Spleen (tissue), 11 donors: ENCODE measurements at regions not wholly inside any gene's neighbourhood (a gene's known extent, or its start where the extent isn't known, plus 50 kb on each side); places are given as distances from the start of the nearest gene placed in this dataset.
A peak's percentile ranks its signal among the peaks of the same experiment; 100 is the strongest.

Source experiments
- DNase-seq: peaks from one replicate; pipeline ENCODE4 v3.0.0-alpha.2; 2020
- H3K27ac ChIP-seq, 8 donors: fragments of 200-600 bp; sonication (generic) in 7 of 8; 1 replicate in 4 of 8; 2 replicates in 4 of 8; pipeline versions ENCODE4 v1.5.0 to v1.8.0; 2016 to 2021; ENCODE audit warnings: inconsistent platforms in 4 of 8, mild to moderate bottlenecking in 4 of 8, moderate library complexity in 1 of 8
- H3K27me3 ChIP-seq, 7 donors: fragments of 200-600 bp; sonication (generic) in 6 of 7; replicated peaks in 1 of 7; 1 replicate in 4 of 7; 2 replicates in 3 of 7; pipeline versions ENCODE4 v1.5.0 to v1.8.0; 2016 to 2021; ENCODE audit warnings: inconsistent platforms in 3 of 7, mild to moderate bottlenecking in 1 of 7
- H3K36me3 ChIP-seq, 6 donors: fragments of 200-600 bp; sonication (generic) in 5 of 6; 1 replicate in 4 of 6; 2 replicates in 2 of 6; pipeline versions ENCODE4 v1.5.0 to v1.8.0; 2016 to 2021; ENCODE audit warnings: inconsistent platforms in 2 of 6
- H3K4me1 ChIP-seq, 6 donors: fragments of 200-600 bp; sonication (generic) in 5 of 6; 1 replicate in 3 of 6; 2 replicates in 3 of 6; pipeline versions ENCODE4 v1.5.0 to v1.8.0; 2016 to 2021; ENCODE audit warnings: inconsistent platforms in 3 of 6
- H3K4me3 ChIP-seq, 8 donors: fragments of 200-600 bp; sonication (generic) in 7 of 8; 1 replicate in 4 of 8; 2 replicates in 4 of 8; pipeline versions ENCODE4 v1.5.0 to v1.8.0; 2016 to 2021; ENCODE audit warnings: inconsistent platforms in 4 of 8, mild to moderate bottlenecking in 4 of 8, moderate library complexity in 2 of 8
- H3K9me3 ChIP-seq, 8 donors: fragments of 200-600 bp; sonication (generic) in 7 of 8; 1 replicate in 4 of 8; 2 replicates in 4 of 8; pipeline versions ENCODE4 v1.5.0 to v1.8.0; 2016 to 2021; ENCODE audit warnings: inconsistent platforms in 4 of 8
- POLR2A ChIP-seq, 3 donors: fragments of 450-650 bp; IDR thresholded peaks; one replicate each; pipeline ENCODE4 v1.5.1; 2017; ENCODE audit warnings: antibody characterized with exemption in 3 of 3, mild to moderate bottlenecking in 1 of 3
- POLR2AphosphoS5 ChIP-seq, 3 donors: sonication (generic); formaldehyde crosslinking; IDR thresholded peaks; one replicate each; pipeline ENCODE4 v1.5.1; 2017; ENCODE audit warnings: antibody characterized with exemption in 3 of 3
- WGBS, 5 donors: extraction: QIAGEN DNeasy Blood & Tissue Kit in 3 of 5; methylation state at CpG; one replicate each; pipeline versions ENCODE4 v1.1.5 to v1.1.7; 2013 to 2018; 5-methylcytosine and 5-hydroxymethylcytosine counted together
- intact Hi-C: fragments of 100-400 bp; cut with DNase I; formaldehyde crosslinking; loops from one replicate; pipeline ENCODE4 v1.15.0; 2023; ENCODE audit warnings: low total_unique reads
- TF ChIP-seq, protein P1 (sequence below), 11 experiments: fragments of 200-600 bp in 7 of 11; fragments of 450-650 bp in 4 of 11; sonication (generic) in 4 of 11; IDR thresholded peaks in 8 of 11; conservative IDR thresholded peaks in 3 of 11; 1 replicate in 7 of 11; 2 replicates in 4 of 11; pipeline versions ENCODE4 v1.4.0 to v1.8.0; 2016 to 2021; ENCODE audit warnings: antibody characterized with exemption in 11 of 11, inconsistent platforms in 4 of 11, mild to moderate bottlenecking in 1 of 11
- donor health status: healthy with polysubstance abuse.
- donor health status: DM: no; HTN: no; CAD: no; lungs with moderate emphysema.
- donor health status: DM: no; HTN: no; CAD: no.
- donor health status: Bipolar disorder and iron deficiency.
- donor health status: healthy.
- donor health status: DM: no; HTN: no; CAD: no.
- donor health status: DM: yes; HTN: yes; CAD: no.

DNA sequence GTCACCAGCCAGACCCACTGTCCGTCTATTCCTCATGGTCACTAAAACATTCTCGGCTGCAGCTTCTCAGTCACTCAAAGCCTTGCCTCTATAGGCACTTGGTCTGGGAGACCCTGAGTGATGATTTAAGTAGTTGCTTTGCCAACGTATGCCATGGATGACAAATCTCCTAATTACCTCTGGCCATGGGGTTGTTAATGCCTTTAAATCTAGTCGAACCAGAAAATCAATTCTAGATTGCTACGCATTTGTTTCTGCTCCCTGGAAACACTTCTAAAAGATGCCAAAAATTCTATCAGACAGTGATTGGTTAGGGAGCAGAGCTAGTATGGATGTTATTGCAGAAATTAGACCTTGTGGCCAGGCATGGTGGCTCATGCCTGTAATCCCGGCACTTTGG lies 57.0 kb upstream of the RTL6 start:
- peaks cover 0 to 11% (median 0%) of the 10 kb centered on the region in 7 donors for H3K27me3 ChIP-seq
- TF ChIP-seq POLR2AphosphoS5 (IDR thresholded peaks at IDR 0.05) (no peak), POLR2A (IDR thresholded peaks at IDR 0.05) (no peak)
- TF ChIP-seq, protein P1, sequence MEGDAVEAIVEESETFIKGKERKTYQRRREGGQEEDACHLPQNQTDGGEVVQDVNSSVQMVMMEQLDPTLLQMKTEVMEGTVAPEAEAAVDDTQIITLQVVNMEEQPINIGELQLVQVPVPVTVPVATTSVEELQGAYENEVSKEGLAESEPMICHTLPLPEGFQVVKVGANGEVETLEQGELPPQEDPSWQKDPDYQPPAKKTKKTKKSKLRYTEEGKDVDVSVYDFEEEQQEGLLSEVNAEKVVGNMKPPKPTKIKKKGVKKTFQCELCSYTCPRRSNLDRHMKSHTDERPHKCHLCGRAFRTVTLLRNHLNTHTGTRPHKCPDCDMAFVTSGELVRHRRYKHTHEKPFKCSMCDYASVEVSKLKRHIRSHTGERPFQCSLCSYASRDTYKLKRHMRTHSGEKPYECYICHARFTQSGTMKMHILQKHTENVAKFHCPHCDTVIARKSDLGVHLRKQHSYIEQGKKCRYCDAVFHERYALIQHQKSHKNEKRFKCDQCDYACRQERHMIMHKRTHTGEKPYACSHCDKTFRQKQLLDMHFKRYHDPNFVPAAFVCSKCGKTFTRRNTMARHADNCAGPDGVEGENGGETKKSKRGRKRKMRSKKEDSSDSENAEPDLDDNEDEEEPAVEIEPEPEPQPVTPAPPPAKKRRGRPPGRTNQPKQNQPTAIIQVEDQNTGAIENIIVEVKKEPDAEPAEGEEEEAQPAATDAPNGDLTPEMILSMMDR (IDR thresholded peaks at IDR 0.05 in 8 of 11, conservative IDR thresholded peaks at IDR 0.05 in 3 of 11), result no peak

DNA sequence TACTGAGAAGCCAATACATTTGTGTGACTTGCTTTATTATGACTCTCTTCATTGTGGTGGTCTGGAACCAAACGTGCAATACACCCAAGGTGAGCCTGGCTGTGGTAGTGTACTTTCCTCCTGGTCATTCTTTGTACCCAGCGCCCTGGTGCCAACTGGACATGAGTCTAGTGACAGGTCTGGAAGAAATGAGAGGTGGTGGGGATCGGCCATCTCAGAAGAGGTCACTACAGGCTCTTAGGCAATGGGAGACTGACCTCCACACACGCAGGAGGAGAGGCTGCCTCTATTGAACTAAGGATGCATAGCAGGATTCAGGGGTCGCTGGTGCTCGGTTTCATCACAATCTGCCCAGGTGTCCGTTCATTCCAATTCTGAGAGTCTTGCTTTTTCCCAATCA lies 56.4 kb upstream of the RTL6 start:
- H3K27ac ChIP-seq, result no peak overlapping the region
- H3K4me3 ChIP-seq, result no peak overlapping the region
- peaks cover 0 to 11% (median 0%) of the 10 kb centered on the region in 7 donors for H3K27me3 ChIP-seq
- 81 to 91% (median 86%) methylated on average over 7 of the region's 7 CpGs for WGBS, 5 donors
- H3K36me3 ChIP-seq, result no peaks in the 10 kb centered on the region
- H3K9me3 ChIP-seq, result no peaks in the 10 kb centered on the region
- TF ChIP-seq, protein P1 (IDR thresholded peaks at IDR 0.05 in 8 of 11, conservative IDR thresholded peaks at IDR 0.05 in 3 of 11), result no peak
- TF ChIP-seq POLR2AphosphoS5 (IDR thresholded peaks at IDR 0.05) (no peak), POLR2A (IDR thresholded peaks at IDR 0.05) (no peak)
- no peak for DNase-seq
- intact Hi-C loops, result no loop called here
- peaks cover 0 to 15% (median 9%) of the 10 kb centered on the region in 6 donors for H3K4me1 ChIP-seq

More for the DNA sequence above, 57.0 kb upstream of the RTL6 start:
- no peak overlapping the region for H3K27ac ChIP-seq
- no peaks in the 10 kb centered on the region for H3K36me3 ChIP-seq
- no peak for DNase-seq
- peaks cover 0 to 15% (median 9%) of the 10 kb centered on the region in 6 donors for H3K4me1 ChIP-seq
- no peaks in the 10 kb centered on the region for H3K9me3 ChIP-seq
- 73 to 79% (median 78%) methylated on average over 6 of the region's 6 CpGs for WGBS, 5 donors
- intact Hi-C loops, result no loop called here
- H3K4me3 ChIP-seq, result no peak overlapping the region

DNA sequence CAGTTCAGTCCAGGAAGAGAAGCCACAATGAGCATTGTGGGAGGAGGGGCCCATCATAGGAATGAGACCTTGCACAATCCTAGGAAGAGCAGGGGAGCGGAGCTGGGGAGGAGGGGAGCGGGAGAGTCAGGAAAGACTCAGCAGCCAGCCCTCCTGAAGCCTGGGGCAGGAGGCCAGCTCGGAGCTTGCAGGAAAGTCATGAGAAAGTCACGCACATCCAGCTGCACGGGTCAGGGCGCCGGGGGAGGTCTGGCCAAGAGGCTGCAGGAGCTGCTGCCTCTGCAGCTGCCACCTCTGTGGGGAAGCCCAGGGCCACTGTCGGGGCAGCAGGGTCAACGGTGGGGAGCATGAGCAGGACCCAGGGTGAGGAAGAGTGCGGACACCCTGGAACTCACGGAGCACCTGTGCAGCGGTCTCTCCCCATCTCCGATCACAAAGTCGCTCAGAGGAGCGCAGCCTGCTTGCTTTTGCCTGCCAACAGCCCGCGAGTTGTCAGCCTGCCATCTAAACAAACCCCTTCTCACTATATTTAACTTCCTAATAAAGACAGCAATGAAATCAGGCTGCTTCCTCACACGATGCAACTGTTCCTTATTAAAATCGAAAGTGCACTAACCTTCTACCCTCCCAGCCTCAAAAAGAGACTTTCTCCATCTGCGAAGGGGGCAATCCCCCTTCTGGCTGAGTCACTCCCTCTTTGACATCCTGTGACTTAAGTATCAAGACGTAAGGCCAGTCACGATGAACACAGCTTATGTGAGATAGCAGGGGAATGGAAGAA lies 52.9 kb upstream of the RTL6 start:
- no peak for DNase-seq
- Histone ChIP-seq H3K27ac (peak overlapping the region in 7 of 8 donors; percentile 31 to 70 (median 41)), H3K4me1 (peaks cover 0 to 15% (median 9%) of the 10 kb centered on the region in 6 donors), H3K27me3 (peaks cover 0 to 6% (median 0%) of the 10 kb centered on the region in 7 donors), H3K4me3 (peak overlapping the region in 4 of 8 donors; percentile 7 to 56 (median 22)), H3K9me3 (peaks cover 0 to 6% (median 0%) of the 10 kb centered on the region in 8 donors), H3K36me3 (no peaks in the 10 kb centered on the region)
- intact Hi-C loops, result no loop called here
- WGBS, 5 donors, result 43 to 62% (median 56%) methylated on average over 21 to 22 of the region's 22 CpGs
- TF ChIP-seq, protein P1 (IDR thresholded peaks at IDR 0.05 in 8 of 11, conservative IDR thresholded peaks at IDR 0.05 in 3 of 11), result no peak
- TF ChIP-seq POLR2A (IDR thresholded peaks at IDR 0.05) (no peak), POLR2AphosphoS5 (IDR thresholded peaks at IDR 0.05) (peak in 2 of 3 donors; percentile 32 to 40)

DNA sequence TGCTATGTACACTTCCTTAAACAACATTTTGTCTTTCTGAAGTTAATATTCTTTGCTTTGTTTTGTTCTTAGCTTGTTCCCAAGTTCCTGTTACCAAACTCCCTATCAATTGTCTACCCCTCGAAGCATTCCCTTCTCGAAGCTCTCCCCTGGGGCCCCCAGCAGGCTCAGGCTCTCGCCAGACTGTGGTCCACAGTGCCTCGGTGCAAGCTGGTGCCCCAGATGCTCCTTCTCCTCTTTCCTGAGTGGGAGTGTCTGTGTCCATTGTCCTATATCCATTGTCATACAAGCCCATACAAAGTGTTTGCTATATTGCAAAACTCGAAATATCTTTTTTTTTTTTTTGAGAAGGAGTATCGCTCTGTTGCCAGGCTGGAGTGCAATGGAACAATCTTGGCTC lies 51.7 kb upstream of the RTL6 start:
- peaks cover 0 to 6% (median 0%) of the 10 kb centered on the region in 7 donors for H3K27me3 ChIP-seq
- H3K4me1 ChIP-seq, result peaks cover 0 to 15% (median 9%) of the 10 kb centered on the region in 6 donors
- WGBS, 5 donors, result 79 to 85% (median 84%) methylated on average over 6 of the region's 6 CpGs
- no peak overlapping the region for H3K27ac ChIP-seq
- no peak for DNase-seq
- intact Hi-C loops, result no loop called here
- TF ChIP-seq POLR2AphosphoS5 (IDR thresholded peaks at IDR 0.05), result no peak
- no peak for TF ChIP-seq POLR2A (IDR thresholded peaks at IDR 0.05)
- TF ChIP-seq, protein P1 (IDR thresholded peaks at IDR 0.05 in 8 of 11, conservative IDR thresholded peaks at IDR 0.05 in 3 of 11), result no peak
- H3K36me3 ChIP-seq, result no peaks in the 10 kb centered on the region
- H3K9me3 ChIP-seq, result peaks cover 0 to 6% (median 0%) of the 10 kb centered on the region in 8 donors
- H3K4me3 ChIP-seq, result no peak overlapping the region
